ENCODE measurements at regions not wholly inside any gene's neighbourhood (a gene's known extent, or its start where the extent isn't known, plus 50 kb on each side); places are given as distances from the start of the nearest gene placed in this dataset.

DNA sequence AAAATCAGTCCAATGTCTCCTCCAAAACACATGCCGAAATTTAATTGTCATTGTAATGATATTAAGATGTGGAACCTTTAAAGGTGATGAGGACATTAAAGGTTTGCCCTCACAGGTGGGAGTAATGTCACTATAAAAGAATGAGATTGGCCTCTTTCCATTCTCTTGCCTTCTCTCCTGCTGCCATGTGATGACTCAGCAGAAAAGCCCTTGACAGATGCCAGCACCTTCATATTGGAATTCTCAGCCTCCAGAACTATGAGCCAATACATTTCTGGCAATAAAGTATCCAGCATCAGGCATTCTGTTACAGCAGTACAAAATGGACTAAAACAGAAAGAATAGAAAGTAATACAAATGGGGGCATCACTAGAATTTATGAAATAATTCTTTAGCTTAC lies 609.7 kb downstream of the SLC16A7 start:
- H2AFZ ChIP-seq (ENCODE audit: low read depth, low read length, severe bottlenecking): no peak overlapping the region
- H3K4me3 ChIP-seq (ENCODE audit: insufficient read depth, low read length, poor library complexity, severe bottlenecking): no peak overlapping the region
- no peaks in the 10 kb centered on the region for H3F3A ChIP-seq (ENCODE audit: insufficient read depth)
- no peaks in the 10 kb centered on the region for H3K27me3 ChIP-seq (ENCODE audit: low read length)
- no peak overlapping the region for H3K27ac ChIP-seq (ENCODE audit: low read depth, low read length)
- H3K79me2 ChIP-seq (ENCODE audit: insufficient read depth, low read length): no peaks in the 10 kb centered on the region
- H3K36me3 ChIP-seq (ENCODE audit: low read length): no peaks in the 10 kb centered on the region
- no peaks in the 10 kb centered on the region for H3K9me3 ChIP-seq (ENCODE audit: insufficient read depth, low read length)
- H4K20me1 ChIP-seq (ENCODE audit: low read depth, low read length): no peaks in the 10 kb centered on the region
- no peaks in the 10 kb centered on the region for H3K9me2 ChIP-seq (replicated peaks; ENCODE audit: insufficient read depth, low read length)
- H3K4me2 ChIP-seq (ENCODE audit: low read depth, low read length, poor library complexity, severe bottlenecking): no peak overlapping the region
- TF ChIP-seq EZH2phosphoT487 (conservative IDR thresholded peaks at IDR 0.05; ENCODE audit: low read length): no peak
- TF ChIP-seq, protein P1, sequence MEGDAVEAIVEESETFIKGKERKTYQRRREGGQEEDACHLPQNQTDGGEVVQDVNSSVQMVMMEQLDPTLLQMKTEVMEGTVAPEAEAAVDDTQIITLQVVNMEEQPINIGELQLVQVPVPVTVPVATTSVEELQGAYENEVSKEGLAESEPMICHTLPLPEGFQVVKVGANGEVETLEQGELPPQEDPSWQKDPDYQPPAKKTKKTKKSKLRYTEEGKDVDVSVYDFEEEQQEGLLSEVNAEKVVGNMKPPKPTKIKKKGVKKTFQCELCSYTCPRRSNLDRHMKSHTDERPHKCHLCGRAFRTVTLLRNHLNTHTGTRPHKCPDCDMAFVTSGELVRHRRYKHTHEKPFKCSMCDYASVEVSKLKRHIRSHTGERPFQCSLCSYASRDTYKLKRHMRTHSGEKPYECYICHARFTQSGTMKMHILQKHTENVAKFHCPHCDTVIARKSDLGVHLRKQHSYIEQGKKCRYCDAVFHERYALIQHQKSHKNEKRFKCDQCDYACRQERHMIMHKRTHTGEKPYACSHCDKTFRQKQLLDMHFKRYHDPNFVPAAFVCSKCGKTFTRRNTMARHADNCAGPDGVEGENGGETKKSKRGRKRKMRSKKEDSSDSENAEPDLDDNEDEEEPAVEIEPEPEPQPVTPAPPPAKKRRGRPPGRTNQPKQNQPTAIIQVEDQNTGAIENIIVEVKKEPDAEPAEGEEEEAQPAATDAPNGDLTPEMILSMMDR (IDR thresholded peaks at IDR 0.05; ENCODE audit: insufficient read depth, low read length, poor library complexity, severe bottlenecking): no peak
- H3K9ac ChIP-seq (ENCODE audit: low read length): no peak overlapping the region

DNA sequence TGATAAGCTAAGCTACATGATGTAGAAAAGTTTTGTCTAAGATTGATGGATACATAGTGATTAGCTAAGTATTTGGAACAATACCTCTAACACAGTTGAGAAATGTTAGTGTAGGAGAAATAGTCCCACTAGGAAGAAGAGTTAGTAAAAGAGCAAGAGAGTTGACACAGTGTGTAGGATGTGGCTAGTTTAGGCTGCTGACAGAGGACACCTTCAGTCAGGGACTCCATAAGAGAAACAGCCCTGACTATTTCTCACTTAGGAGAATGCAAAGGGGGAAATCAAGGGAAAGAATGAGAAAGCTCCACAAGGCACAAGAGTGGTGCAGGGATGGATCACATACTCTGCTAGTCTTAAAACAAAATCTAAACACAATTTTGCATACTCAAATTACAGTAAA lies 613.7 kb downstream of the SLC16A7 start:
- H3K4me2 ChIP-seq (ENCODE audit: low read depth, low read length, poor library complexity, severe bottlenecking): no peak overlapping the region
- no peak overlapping the region for H2AFZ ChIP-seq (ENCODE audit: low read depth, low read length, severe bottlenecking)
- no peak overlapping the region for H3K9ac ChIP-seq (ENCODE audit: low read length)

DNA sequence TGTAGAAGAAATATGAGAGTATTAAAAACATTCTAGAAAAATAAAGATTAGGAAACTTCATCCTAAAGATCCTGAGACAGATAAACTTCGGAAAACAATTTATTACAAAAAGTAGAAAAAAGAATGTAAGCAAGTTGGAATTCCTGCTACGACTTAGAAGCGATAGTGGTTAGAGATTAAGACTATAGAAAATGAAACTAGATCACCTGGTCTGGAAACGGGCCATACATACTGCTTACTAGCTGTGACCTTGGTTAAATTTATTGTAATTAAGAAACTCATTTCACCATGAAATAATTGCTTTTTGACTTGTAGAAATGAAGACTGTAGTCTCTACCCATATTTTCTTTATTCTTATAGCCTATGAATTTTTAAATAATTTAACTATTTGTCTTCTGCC lies 614.1 kb downstream of the SLC16A7 start:
- Histone ChIP-seq H3K36me3 (ENCODE audit: low read length) (no peaks in the 10 kb centered on the region), H3K27ac (ENCODE audit: low read depth, low read length) (no peak overlapping the region), H3K27me3 (ENCODE audit: low read length) (no peaks in the 10 kb centered on the region), H2AFZ (ENCODE audit: low read depth, low read length, severe bottlenecking) (no peak overlapping the region), H3K4me2 (ENCODE audit: low read depth, low read length, poor library complexity, severe bottlenecking) (no peak overlapping the region), H3K9me2 (replicated peaks; ENCODE audit: insufficient read depth, low read length) (no peaks in the 10 kb centered on the region), H4K20me1 (ENCODE audit: low read depth, low read length) (no peaks in the 10 kb centered on the region), H3K4me3 (ENCODE audit: insufficient read depth, low read length, poor library complexity, severe bottlenecking) (no peak overlapping the region), H3K9me3 (ENCODE audit: insufficient read depth, low read length) (no peaks in the 10 kb centered on the region), H3K9ac (ENCODE audit: low read length) (no peak overlapping the region), H3F3A (ENCODE audit: insufficient read depth) (no peaks in the 10 kb centered on the region), H3K79me2 (ENCODE audit: insufficient read depth, low read length) (no peaks in the 10 kb centered on the region)
- TF ChIP-seq, protein P1 (IDR thresholded peaks at IDR 0.05; ENCODE audit: insufficient read depth, low read length, poor library complexity, severe bottlenecking): no peak
- no peak for TF ChIP-seq EZH2phosphoT487 (conservative IDR thresholded peaks at IDR 0.05; ENCODE audit: low read length)

More for the DNA sequence above, 613.7 kb downstream of the SLC16A7 start:
- H3K9me3 ChIP-seq (ENCODE audit: insufficient read depth, low read length): no peaks in the 10 kb centered on the region
- no peaks in the 10 kb centered on the region for H3K9me2 ChIP-seq (replicated peaks; ENCODE audit: insufficient read depth, low read length)
- no peak overlapping the region for H3K4me3 ChIP-seq (ENCODE audit: insufficient read depth, low read length, poor library complexity, severe bottlenecking)
- no peak for TF ChIP-seq EZH2phosphoT487 (conservative IDR thresholded peaks at IDR 0.05; ENCODE audit: low read length)
- TF ChIP-seq, protein P1 (IDR thresholded peaks at IDR 0.05; ENCODE audit: insufficient read depth, low read length, poor library complexity, severe bottlenecking): no peak
- no peaks in the 10 kb centered on the region for H3K36me3 ChIP-seq (ENCODE audit: low read length)
- H4K20me1 ChIP-seq (ENCODE audit: low read depth, low read length): no peaks in the 10 kb centered on the region
- H3K27me3 ChIP-seq (ENCODE audit: low read length): no peaks in the 10 kb centered on the region
- H3K27ac ChIP-seq (ENCODE audit: low read depth, low read length): no peak overlapping the region
- no peaks in the 10 kb centered on the region for H3F3A ChIP-seq (ENCODE audit: insufficient read depth)
- no peaks in the 10 kb centered on the region for H3K79me2 ChIP-seq (ENCODE audit: insufficient read depth, low read length)
